ENCODE measurements at regions not wholly inside any gene's neighbourhood (a gene's known extent, or its start where the extent isn't known, plus 50 kb on each side); places are given as distances from the start of the nearest gene placed in this dataset.

- TF ChIP-seq CTCF (IDR thresholded peaks at IDR 0.05; ENCODE audit: borderline replicate concordance, control extremely low read depth, extremely low read depth, insufficient read depth, missing control alignments): no peak
- no peak for DNase-seq (ENCODE audit: low spot score)
- in situ Hi-C loops (cut with MboI; ENCODE audit: low sequenced_read_pairs, unreplicated experiment): loop anchor here (25.0 kb wide), 3 partner anchors 633 to 967 kb away; no protein-coding TSS in a partner anchor
Observed at GRCh38 chr1:222454186-222454585, 93.7 kb downstream of the HHIPL2 start.

GRCh38 chr1:222452031-222452430, 95.9 kb downstream of the HHIPL2 start:
- no peak for TF ChIP-seq CTCF (IDR thresholded peaks at IDR 0.05; ENCODE audit: borderline replicate concordance, control extremely low read depth, extremely low read depth, insufficient read depth, missing control alignments)
- no peak for DNase-seq (ENCODE audit: low spot score)
- in situ Hi-C loops (cut with MboI; ENCODE audit: low sequenced_read_pairs, unreplicated experiment): loop anchor here (25.0 kb wide), 3 partner anchors 635 to 965 kb away; no protein-coding TSS in a partner anchor

GRCh38 chr1:222443566-222443965, 104.3 kb downstream of the HHIPL2 start:
- TF ChIP-seq CTCF (IDR thresholded peaks at IDR 0.05; ENCODE audit: borderline replicate concordance, control extremely low read depth, extremely low read depth, insufficient read depth, missing control alignments): no peak
- in situ Hi-C loops (cut with MboI; ENCODE audit: low sequenced_read_pairs, unreplicated experiment): no loop called here
- DNase-seq (ENCODE audit: low spot score): no peak

- DNase-seq (ENCODE audit: low spot score): no peak
- in situ Hi-C loops (cut with MboI; ENCODE audit: low sequenced_read_pairs, unreplicated experiment): no loop called here
- TF ChIP-seq CTCF (IDR thresholded peaks at IDR 0.05; ENCODE audit: borderline replicate concordance, control extremely low read depth, extremely low read depth, insufficient read depth, missing control alignments): no peak
Observed at GRCh38 chr1:222441066-222441465, 106.8 kb downstream of the HHIPL2 start.

DNA sequence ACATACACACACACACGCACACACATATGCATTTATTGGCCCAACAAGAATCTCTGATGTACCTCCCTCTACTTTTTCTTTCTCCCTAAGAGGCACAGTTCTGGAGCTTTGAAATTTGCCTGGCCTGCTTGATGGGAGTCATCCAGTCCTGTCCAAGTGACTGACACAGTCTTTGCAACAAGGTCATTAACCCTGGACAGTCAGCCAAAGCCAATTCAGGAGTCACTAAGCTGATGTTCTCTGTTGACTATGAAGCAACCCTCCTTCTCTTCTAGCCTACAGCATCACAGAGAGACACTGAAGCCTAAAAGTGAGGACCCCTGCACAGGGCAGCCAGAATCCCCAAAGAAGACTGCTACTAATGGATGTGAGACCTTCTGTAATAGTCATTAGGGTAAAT, 123.1 kb downstream of the HHIPL2 start:
- in situ Hi-C loops (cut with MboI; ENCODE audit: low sequenced_read_pairs, unreplicated experiment): no loop called here
- TF ChIP-seq CTCF (IDR thresholded peaks at IDR 0.05; ENCODE audit: borderline replicate concordance, control extremely low read depth, extremely low read depth, insufficient read depth, missing control alignments): no peak
- DNase-seq (ENCODE audit: low spot score): no peak

- no peak for TF ChIP-seq CTCF (IDR thresholded peaks at IDR 0.05; ENCODE audit: borderline replicate concordance, control extremely low read depth, extremely low read depth, insufficient read depth, missing control alignments)
- in situ Hi-C loops (cut with MboI; ENCODE audit: low sequenced_read_pairs, unreplicated experiment): no loop called here
- no peak for DNase-seq (ENCODE audit: low spot score)
Observed at GRCh38 chr1:222421380-222421779, 126.5 kb downstream of the HHIPL2 start.

DNA sequence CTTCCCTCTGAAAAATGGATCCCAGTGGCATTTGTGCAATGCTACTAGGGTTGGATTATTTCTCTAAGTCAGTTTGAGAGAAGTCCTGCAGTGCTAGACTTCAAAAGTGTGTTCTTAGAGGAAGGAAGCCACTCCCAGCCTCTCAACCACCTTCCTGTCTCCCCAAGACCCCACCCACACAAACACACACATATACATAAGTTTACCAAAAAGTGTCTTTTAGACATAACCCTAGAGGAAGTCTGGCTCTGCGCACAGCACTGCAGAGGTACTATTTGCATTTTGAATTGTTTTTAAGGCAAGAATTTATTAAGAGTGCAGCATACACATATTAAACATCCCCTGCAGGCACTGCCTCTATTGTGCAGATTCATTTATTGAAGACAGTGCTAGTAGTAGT, 127.3 kb downstream of the HHIPL2 start:
- in situ Hi-C loops (cut with MboI; ENCODE audit: low sequenced_read_pairs, unreplicated experiment): no loop called here
- TF ChIP-seq CTCF (IDR thresholded peaks at IDR 0.05; ENCODE audit: borderline replicate concordance, control extremely low read depth, extremely low read depth, insufficient read depth, missing control alignments): no peak
- no peak for DNase-seq (ENCODE audit: low spot score)

Data from GM13976 (cell line).